K562 (cell line): ENCODE measurements at regions not wholly inside any gene's neighbourhood (a gene's known extent, or its start where the extent isn't known, plus 50 kb on each side); places are given as distances from the start of the nearest gene placed in this dataset.

Experiments used
- HMG20A ChIP-seq: fragments of 450-650 bp; formaldehyde crosslinking; conservative IDR thresholded peaks from 2 replicates; pipeline ENCODE4 v1.4.0; 2020; ENCODE audit warnings: mild to moderate bottlenecking, mixed read lengths
- JUND ChIP-seq, 2 experiments: IDR thresholded peaks; 2 replicates in 1 of 2; 3 replicates in 1 of 2; pipeline ENCODE4 v1.6.1; 2011; ENCODE audit warnings: borderline replicate concordance in 2 of 2, low read depth in 2 of 2, low read length in 2 of 2, improper control_type of control experiment in 1 of 2, missing biosample characterization in 1 of 2, missing genetic modification characterization in 1 of 2, missing genetic modification reagents in 1 of 2
- PHB2 ChIP-seq: fragments of 450-650 bp; IDR thresholded peaks from 2 replicates; pipeline ENCODE4 v1.6.1; 2017; ENCODE audit warnings: low read depth
- RFX1 ChIP-seq: fragments of 450-650 bp; IDR thresholded peaks from 2 replicates; pipeline ENCODE4 v1.6.1; 2016; ENCODE audit warnings: mild to moderate bottlenecking, moderate library complexity
- RHOXF2B ChIP-seq: fragments of 250-450 bp; sonication (Bioruptor Pico); conservative IDR thresholded peaks from 2 replicates; pipeline ENCODE4 v1.5.1; 2021
- ZBTB1 ChIP-seq: sonication (generic); formaldehyde crosslinking; IDR thresholded peaks from 2 replicates; pipeline ENCODE4 v1.8.1; 2023; ENCODE audit warnings: missing genetic modification reagents, low read depth, mild to moderate bottlenecking, borderline replicate concordance
- ZSCAN29 ChIP-seq: fragments of 450-650 bp; IDR thresholded peaks from 2 replicates; pipeline ENCODE4 v1.6.1; 2017
- TF ChIP-seq, protein P1 (sequence below): fragments of 250-450 bp; sonication (Bioruptor Pico); IDR thresholded peaks from 2 replicates; pipeline ENCODE4 v1.5.0; 2020; ENCODE audit warnings: mild to moderate bottlenecking, borderline replicate concordance
- TF ChIP-seq, protein P2 (sequence below), 2 experiments: IDR thresholded peaks in 1 of 2; conservative IDR thresholded peaks in 1 of 2; 2 replicates each; pipeline ENCODE4 v1.6.1; 2016; ENCODE audit warnings: low read depth in 2 of 2, mild to moderate bottlenecking in 1 of 2, missing compliant biosample characterization in 1 of 2, missing genetic modification characterization in 1 of 2, moderate library complexity in 1 of 2
- TF ChIP-seq, protein P3 (sequence below): sonication (generic); formaldehyde crosslinking; IDR thresholded peaks from 2 replicates; pipeline ENCODE4 v1.8.0; 2022; ENCODE audit warnings: missing genetic modification reagents, mild to moderate bottlenecking, borderline replicate concordance

DNA sequence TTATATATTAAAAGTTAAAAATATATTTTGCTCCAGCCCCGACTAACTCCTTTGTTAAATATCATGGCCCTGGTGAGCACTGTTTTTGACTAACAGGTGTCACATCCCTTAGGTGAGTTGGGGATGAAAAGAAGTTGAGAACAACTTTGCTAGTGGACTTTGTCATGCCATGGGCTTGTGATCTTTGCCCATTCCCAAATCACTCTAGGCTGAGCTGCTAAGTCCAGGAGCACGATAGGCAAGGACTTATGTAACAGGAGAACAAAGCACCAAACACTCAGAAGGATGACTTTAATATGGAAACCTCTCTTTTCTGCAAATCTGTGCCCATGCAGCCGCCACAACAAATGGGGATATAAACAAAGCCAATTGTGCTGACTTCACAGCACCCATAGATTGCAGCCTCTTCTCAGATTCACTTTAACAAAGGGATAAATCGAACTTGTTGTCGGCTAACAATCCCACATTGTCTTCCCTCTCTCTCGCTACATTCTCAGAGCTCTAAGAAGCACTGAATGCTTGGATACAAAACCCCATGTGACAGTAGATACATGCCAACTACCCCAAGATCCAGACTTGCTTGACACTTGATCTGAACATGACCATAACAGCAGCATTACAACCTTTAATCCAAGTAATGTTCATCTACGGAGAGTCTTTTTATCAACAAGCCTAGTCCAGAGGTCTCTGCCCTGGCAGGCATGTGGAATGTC, 86.8 kb upstream of the CD180 start:
- no peak for TF ChIP-seq PHB2
- TF ChIP-seq RHOXF2B (CRISPR knock-in tag) = no peak
- TF ChIP-seq RFX1 = no peak
- TF ChIP-seq, protein P1, sequence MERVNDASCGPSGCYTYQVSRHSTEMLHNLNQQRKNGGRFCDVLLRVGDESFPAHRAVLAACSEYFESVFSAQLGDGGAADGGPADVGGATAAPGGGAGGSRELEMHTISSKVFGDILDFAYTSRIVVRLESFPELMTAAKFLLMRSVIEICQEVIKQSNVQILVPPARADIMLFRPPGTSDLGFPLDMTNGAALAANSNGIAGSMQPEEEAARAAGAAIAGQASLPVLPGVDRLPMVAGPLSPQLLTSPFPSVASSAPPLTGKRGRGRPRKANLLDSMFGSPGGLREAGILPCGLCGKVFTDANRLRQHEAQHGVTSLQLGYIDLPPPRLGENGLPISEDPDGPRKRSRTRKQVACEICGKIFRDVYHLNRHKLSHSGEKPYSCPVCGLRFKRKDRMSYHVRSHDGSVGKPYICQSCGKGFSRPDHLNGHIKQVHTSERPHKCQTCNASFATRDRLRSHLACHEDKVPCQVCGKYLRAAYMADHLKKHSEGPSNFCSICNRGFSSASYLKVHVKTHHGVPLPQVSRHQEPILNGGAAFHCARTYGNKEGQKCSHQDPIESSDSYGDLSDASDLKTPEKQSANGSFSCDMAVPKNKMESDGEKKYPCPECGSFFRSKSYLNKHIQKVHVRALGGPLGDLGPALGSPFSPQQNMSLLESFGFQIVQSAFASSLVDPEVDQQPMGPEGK (CRISPR knock-in tag) = no peak
- TF ChIP-seq, protein P2, sequence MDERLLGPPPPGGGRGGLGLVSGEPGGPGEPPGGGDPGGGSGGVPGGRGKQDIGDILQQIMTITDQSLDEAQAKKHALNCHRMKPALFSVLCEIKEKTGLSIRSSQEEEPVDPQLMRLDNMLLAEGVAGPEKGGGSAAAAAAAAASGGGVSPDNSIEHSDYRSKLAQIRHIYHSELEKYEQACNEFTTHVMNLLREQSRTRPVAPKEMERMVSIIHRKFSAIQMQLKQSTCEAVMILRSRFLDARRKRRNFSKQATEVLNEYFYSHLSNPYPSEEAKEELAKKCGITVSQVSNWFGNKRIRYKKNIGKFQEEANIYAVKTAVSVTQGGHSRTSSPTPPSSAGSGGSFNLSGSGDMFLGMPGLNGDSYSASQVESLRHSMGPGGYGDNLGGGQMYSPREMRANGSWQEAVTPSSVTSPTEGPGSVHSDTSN (CRISPR knock-in tag; IDR thresholded peaks at IDR 0.05; ENCODE audit: low read depth) = no peak
- TF ChIP-seq, protein P2 (tag; conservative IDR thresholded peaks at IDR 0.05; ENCODE audit: low read depth) = no peak
- TF ChIP-seq, protein P3, sequence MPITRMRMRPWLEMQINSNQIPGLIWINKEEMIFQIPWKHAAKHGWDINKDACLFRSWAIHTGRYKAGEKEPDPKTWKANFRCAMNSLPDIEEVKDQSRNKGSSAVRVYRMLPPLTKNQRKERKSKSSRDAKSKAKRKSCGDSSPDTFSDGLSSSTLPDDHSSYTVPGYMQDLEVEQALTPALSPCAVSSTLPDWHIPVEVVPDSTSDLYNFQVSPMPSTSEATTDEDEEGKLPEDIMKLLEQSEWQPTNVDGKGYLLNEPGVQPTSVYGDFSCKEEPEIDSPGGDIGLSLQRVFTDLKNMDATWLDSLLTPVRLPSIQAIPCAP (CRISPR knock-in tag) = no peak
- no peak for TF ChIP-seq JUND (IDR thresholded peaks at IDR 0.05; ENCODE audit: borderline replicate concordance, low read depth, low read length)
- no peak for TF ChIP-seq JUND (tag; IDR thresholded peaks at IDR 0.05; ENCODE audit: borderline replicate concordance, low read depth, low read length)
- no peak for TF ChIP-seq ZBTB1
- no peak for TF ChIP-seq ZSCAN29
- no peak for TF ChIP-seq HMG20A (CRISPR knock-in tag)
